Hepatocyte (in vitro differentiated cells): ENCODE measurements at regions not wholly inside any gene's neighbourhood (a gene's known extent, or its start where the extent isn't known, plus 50 kb on each side); places are given as distances from the start of the nearest gene placed in this dataset.

Experiments used
- EZH2 ChIP-seq: fragments of 200-600 bp; sonication (generic); IDR thresholded peaks from 2 replicates; pipeline ENCODE4 v1.6.1; 2016; ENCODE audit warnings: antibody characterized with exemption, mild to moderate bottlenecking, borderline replicate concordance
- EZH2phosphoT487 ChIP-seq: fragments of 200-600 bp; sonication (generic); IDR thresholded peaks from one replicate; pipeline ENCODE4 v1.6.1; 2018; ENCODE audit warnings: antibody characterized with exemption, mild to moderate bottlenecking, low read depth, moderate library complexity; ENCODE audit not compliant: unreplicated experiment, severe bottlenecking
- TF ChIP-seq, protein P1 (sequence below): fragments of 200-600 bp; sonication (generic); IDR thresholded peaks from 2 replicates; pipeline ENCODE4 v1.5.1; 2016; ENCODE audit warnings: antibody characterized with exemption, mild to moderate bottlenecking; ENCODE audit not compliant: poor library complexity

- TF ChIP-seq, protein P1, sequence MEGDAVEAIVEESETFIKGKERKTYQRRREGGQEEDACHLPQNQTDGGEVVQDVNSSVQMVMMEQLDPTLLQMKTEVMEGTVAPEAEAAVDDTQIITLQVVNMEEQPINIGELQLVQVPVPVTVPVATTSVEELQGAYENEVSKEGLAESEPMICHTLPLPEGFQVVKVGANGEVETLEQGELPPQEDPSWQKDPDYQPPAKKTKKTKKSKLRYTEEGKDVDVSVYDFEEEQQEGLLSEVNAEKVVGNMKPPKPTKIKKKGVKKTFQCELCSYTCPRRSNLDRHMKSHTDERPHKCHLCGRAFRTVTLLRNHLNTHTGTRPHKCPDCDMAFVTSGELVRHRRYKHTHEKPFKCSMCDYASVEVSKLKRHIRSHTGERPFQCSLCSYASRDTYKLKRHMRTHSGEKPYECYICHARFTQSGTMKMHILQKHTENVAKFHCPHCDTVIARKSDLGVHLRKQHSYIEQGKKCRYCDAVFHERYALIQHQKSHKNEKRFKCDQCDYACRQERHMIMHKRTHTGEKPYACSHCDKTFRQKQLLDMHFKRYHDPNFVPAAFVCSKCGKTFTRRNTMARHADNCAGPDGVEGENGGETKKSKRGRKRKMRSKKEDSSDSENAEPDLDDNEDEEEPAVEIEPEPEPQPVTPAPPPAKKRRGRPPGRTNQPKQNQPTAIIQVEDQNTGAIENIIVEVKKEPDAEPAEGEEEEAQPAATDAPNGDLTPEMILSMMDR = no peak
- no peak for TF ChIP-seq EZH2phosphoT487
- TF ChIP-seq EZH2 = no peak
Observed at GRCh38 chr9:28409919-28410318, 836.6 kb upstream of the C9orf72 start.
